Esophagus squamous epithelium (tissue), 5 donors: ENCODE measurements at regions not wholly inside any gene's neighbourhood (a gene's known extent, or its start where the extent isn't known, plus 50 kb on each side); places are given as distances from the start of the nearest gene placed in this dataset.

Experiments
- DNase-seq: peaks from one replicate; lab custom pipeline; 2025; lab: John Stamatoyannopoulos, UW
- H3K27ac ChIP-seq, 4 donors: fragments of 200-600 bp; sonication (generic); one replicate each; pipeline ENCODE4 v1.5.1; 2016 to 2019; ENCODE audit warnings: mild to moderate bottlenecking in 1 of 4
- H3K27me3 ChIP-seq, 4 donors: fragments of 200-600 bp; sonication (generic); 1 replicate in 3 of 4; 2 replicates in 1 of 4; pipeline versions ENCODE4 v1.5.1 to v1.6.0; 2017 to 2021; ENCODE audit warnings: antibody characterized with exemption in 1 of 4
- H3K36me3 ChIP-seq, 3 donors: fragments of 200-600 bp; sonication (generic); one replicate each; pipeline ENCODE4 v1.5.1; 2016 to 2019
- H3K4me1 ChIP-seq, 3 donors: fragments of 200-600 bp; sonication (generic); one replicate each; pipeline ENCODE4 v1.5.1; 2017 to 2019
- H3K4me3 ChIP-seq, 4 donors: fragments of 200-600 bp; sonication (generic); 1 replicate in 3 of 4; 2 replicates in 1 of 4; pipeline ENCODE4 v1.5.1; 2016 to 2019; ENCODE audit warnings: mild to moderate bottlenecking in 2 of 4, moderate library complexity in 1 of 4
- H3K9me3 ChIP-seq, 3 donors: fragments of 200-600 bp; sonication (generic); one replicate each; pipeline ENCODE4 v1.5.1; 2016 to 2019
- POLR2A ChIP-seq, 4 donors: fragments of 450-650 bp; IDR thresholded peaks; one replicate each; pipeline ENCODE4 v1.6.1; 2017; ENCODE audit warnings: antibody characterized with exemption in 4 of 4, mild to moderate bottlenecking in 4 of 4, moderate library complexity in 3 of 4
- whole genome bisulfite sequencing, 2 donors: methylation state at CpG; one replicate each; pipeline ENCODE4 v1.1.5; 2018; 5-methylcytosine and 5-hydroxymethylcytosine counted together
- intact Hi-C: fragments of 100-400 bp; cut with DNase I; formaldehyde crosslinking; loops from one replicate; pipeline ENCODE4 v1.15.0; 2022
- TF ChIP-seq, protein P1 (sequence below), 6 experiments: fragments of 450-650 bp in 4 of 6; fragments of 200-600 bp in 2 of 6; sonication (generic) in 2 of 6; IDR thresholded peaks; one replicate each; pipeline ENCODE4 v1.5.1; 2016 to 2019; ENCODE audit warnings: antibody characterized with exemption in 6 of 6, mild to moderate bottlenecking in 4 of 6, moderate library complexity in 4 of 6
- donor health status: DM: yes; HTN: yes; CAD: no.

DNA sequence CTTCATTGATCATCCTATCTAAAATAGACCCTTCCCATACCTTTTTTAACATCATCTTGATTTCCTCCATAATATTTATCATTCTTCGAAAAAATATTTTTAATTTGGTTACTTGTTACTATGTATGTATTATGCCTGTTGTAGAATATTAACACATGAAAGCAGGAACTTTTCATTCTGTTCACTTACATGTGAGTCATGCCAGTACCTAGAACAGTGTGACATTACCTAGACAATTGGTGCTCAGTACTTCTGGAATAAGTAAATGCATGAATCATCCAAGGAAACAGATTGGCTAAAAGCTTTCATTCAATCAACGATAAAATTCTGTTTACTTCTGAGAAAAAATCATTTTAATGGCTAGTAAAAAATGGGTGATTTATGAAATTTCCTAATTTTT, 76.4 kb downstream of the CXXC4 start:
- no peaks in the 10 kb centered on the region for H3K4me1 ChIP-seq
- no peak overlapping the region for H3K27ac ChIP-seq
- H3K9me3 ChIP-seq: no peaks in the 10 kb centered on the region
- no peak for TF ChIP-seq POLR2A (IDR thresholded peaks at IDR 0.05)
- TF ChIP-seq, protein P1, sequence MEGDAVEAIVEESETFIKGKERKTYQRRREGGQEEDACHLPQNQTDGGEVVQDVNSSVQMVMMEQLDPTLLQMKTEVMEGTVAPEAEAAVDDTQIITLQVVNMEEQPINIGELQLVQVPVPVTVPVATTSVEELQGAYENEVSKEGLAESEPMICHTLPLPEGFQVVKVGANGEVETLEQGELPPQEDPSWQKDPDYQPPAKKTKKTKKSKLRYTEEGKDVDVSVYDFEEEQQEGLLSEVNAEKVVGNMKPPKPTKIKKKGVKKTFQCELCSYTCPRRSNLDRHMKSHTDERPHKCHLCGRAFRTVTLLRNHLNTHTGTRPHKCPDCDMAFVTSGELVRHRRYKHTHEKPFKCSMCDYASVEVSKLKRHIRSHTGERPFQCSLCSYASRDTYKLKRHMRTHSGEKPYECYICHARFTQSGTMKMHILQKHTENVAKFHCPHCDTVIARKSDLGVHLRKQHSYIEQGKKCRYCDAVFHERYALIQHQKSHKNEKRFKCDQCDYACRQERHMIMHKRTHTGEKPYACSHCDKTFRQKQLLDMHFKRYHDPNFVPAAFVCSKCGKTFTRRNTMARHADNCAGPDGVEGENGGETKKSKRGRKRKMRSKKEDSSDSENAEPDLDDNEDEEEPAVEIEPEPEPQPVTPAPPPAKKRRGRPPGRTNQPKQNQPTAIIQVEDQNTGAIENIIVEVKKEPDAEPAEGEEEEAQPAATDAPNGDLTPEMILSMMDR (IDR thresholded peaks at IDR 0.05): no peak
- DNase-seq: no peak
- H3K4me3 ChIP-seq: no peak overlapping the region
- H3K36me3 ChIP-seq: no peaks in the 10 kb centered on the region
- intact Hi-C loops: no loop called here
- WGBS, 2 donors: 62 to 70% methylated on average over 2 of the region's 2 CpGs
- H3K27me3 ChIP-seq: no peaks in the 10 kb centered on the region

DNA sequence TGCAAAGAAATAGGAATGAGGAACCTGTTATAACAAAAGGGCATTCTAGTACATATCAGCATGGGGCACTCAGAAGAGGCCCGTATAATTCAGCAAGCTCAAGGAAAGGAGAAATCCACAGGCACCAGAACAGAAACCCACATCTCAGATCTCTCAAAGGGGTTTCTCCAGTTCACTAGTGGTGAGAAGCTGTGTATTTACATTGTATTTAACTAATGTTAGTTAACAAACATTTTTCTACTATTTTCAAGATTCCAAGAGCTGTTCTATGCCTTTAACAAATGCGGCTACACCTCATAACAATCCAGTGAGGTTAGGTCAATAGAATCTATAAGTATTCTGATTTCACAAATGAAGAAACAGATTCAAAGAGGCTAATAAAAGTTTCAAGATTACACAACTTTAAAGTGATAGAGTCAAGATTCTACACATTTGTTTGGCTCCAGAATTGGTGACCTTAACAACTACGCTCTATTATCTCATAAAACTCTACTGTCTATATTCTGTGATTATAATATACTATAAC, 77.3 kb downstream of the CXXC4 start:
- intact Hi-C loops: no loop called here
- Histone ChIP-seq H3K36me3 (no peaks in the 10 kb centered on the region), H3K9me3 (no peaks in the 10 kb centered on the region), H3K4me3 (no peak overlapping the region), H3K27me3 (no peaks in the 10 kb centered on the region), H3K27ac (no peak overlapping the region), H3K4me1 (no peaks in the 10 kb centered on the region)
- DNase-seq: no peak
- 83 to 89% methylated on average over 3 of the region's 3 CpGs for WGBS, 2 donors
- TF ChIP-seq, protein P1 (IDR thresholded peaks at IDR 0.05): no peak

DNA sequence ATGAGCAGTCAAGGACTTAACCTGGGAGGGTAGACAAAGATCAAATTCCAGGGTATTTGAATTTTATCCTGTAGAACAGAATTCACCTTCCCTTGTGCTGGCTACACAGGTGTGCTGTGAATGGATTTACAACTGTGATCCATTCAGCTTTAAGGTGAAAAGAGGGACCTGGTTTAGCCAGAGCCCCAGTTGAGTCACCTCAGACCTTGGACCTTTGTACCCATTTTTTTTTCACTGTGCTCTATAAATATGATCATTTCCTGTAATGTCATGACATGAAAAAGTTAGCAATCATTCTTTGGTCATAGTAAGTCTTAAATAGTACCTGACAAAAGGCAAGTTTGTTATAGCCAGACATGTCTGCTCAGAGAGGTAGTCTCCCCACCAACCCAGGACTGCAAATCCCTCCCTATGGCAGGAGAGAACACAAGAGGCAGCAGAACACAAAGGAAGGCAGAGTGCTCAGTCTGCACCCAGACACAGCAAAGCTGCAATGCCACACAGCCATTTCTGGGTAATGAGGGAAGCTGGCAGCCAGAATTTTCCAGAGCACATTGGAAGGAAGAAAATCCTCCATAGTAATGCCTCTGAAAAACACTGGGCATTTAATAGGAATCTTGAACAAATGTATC, 77.9 kb downstream of the CXXC4 start:
- intact Hi-C loops: no loop called here
- DNase-seq: no peak
- Histone ChIP-seq H3K36me3 (no peaks in the 10 kb centered on the region), H3K27ac (no peak overlapping the region), H3K4me1 (no peaks in the 10 kb centered on the region), H3K9me3 (no peaks in the 10 kb centered on the region), H3K4me3 (no peak overlapping the region), H3K27me3 (no peaks in the 10 kb centered on the region)
- TF ChIP-seq, protein P1 (IDR thresholded peaks at IDR 0.05): no peak
- no peak for TF ChIP-seq POLR2A (IDR thresholded peaks at IDR 0.05)

DNA sequence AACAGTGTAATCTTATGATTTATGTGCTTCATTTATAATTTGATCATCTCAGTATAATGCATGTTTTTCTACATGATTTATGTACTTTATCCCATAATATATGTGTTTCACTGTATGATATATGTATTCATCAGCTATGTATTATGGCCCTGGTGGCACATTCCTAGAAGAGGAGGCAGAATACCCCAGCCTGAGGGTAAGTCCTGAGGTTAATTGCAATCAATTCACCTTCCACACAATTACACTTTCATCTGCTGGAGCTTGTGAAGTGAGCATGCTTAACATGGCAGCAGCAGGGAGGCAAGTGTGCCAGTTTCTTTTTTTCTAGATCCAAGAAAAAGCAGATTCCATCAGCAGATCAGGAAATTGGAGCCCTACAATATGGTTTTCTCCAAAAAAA, 81.2 kb downstream of the CXXC4 start:
- H3K27ac ChIP-seq: no peak overlapping the region
- H3K9me3 ChIP-seq: no peaks in the 10 kb centered on the region
- TF ChIP-seq POLR2A (IDR thresholded peaks at IDR 0.05): no peak
- TF ChIP-seq, protein P1 (IDR thresholded peaks at IDR 0.05): no peak
- DNase-seq: no peak
- H3K27me3 ChIP-seq: no peaks in the 10 kb centered on the region
- intact Hi-C loops: no loop called here
- no peaks in the 10 kb centered on the region for H3K36me3 ChIP-seq
- no peak overlapping the region for H3K4me3 ChIP-seq
- no peaks in the 10 kb centered on the region for H3K4me1 ChIP-seq

DNA sequence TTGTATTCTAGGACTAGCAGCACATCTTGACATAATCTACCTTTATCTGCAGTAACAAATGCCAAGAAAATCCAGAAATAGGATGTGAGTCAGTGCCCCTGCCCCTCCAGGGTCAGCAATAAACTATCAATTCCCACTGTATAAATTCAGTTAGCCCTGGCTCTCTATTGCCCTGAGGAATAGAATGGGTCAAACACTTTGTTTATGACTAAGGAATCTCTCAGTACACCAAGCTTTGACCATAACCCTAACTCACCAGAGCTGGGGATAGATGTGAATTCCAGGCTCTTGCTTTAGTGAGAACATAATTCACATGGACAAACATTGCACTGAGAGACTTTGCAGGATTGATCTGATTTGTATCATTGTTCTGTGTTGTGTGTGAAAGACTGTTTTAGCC, 82.3 kb downstream of the CXXC4 start:
- Histone ChIP-seq H3K27ac (no peak overlapping the region), H3K4me3 (no peak overlapping the region), H3K36me3 (no peaks in the 10 kb centered on the region), H3K4me1 (no peaks in the 10 kb centered on the region), H3K27me3 (no peaks in the 10 kb centered on the region), H3K9me3 (no peaks in the 10 kb centered on the region)
- no peak for TF ChIP-seq POLR2A (IDR thresholded peaks at IDR 0.05)
- TF ChIP-seq, protein P1 (IDR thresholded peaks at IDR 0.05): no peak
- no peak for DNase-seq
- intact Hi-C loops: no loop called here
